ENCODE measurements at regions not wholly inside any gene's neighbourhood (a gene's known extent, or its start where the extent isn't known, plus 50 kb on each side); places are given as distances from the start of the nearest gene placed in this dataset.

GRCh38 chr12:24600551-24600950 lies 348.4 kb downstream of the BCAT1 start:
- DNase-seq: no peak

DNA sequence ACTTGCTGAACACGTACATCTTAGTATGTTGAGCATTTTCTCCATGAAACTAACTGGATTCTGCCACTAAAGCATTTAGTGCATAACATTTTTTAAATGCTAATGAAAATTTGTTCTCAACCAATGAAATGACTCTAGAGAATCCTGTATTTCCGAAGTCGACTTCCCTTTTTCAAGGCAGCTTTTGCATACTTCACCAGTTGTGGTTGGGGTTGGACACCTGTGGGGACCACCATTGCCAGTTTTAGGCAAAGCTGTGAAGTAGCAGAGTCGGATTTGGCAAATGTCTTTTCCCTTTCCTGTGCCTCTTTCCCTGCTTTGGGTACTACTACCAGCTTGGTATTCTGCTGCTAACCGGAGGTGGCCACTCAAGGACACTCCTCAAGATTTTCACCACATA lies 349.2 kb downstream of the BCAT1 start:
- DNase-seq: no peak

- DNase-seq: no peak
Measured at GRCh38 chr12:24597580-24597979, 351.3 kb downstream of the BCAT1 start.

DNA sequence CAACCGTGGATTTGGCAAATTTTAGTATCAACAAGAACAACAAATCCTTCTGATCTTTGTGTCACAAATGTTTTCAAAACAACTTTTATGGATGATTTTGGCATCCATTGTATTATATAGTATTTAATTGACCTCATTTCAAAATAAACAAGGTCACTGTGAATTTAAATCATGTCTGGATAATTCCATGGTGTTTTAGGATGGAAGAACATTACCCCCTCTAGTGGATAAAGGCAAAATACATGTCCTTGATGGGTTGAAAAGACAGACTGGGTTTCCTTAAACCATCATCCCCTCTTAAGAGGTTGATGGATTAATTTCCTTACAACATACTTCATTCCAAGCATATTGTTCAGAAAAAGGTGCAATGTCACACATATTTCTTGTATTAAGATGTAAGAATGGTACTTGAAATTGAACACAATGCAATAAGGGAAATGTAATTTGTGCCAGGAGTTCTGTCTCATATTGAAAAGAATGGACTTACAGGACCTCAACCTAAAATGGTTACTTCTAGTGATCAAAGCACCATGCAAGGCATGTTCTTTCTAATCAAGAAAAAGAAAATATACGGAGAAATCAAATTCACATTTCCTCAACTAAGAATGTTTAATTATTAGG lies 352.0 kb downstream of the BCAT1 start:
- peak; percentile 10 for DNase-seq

DNA sequence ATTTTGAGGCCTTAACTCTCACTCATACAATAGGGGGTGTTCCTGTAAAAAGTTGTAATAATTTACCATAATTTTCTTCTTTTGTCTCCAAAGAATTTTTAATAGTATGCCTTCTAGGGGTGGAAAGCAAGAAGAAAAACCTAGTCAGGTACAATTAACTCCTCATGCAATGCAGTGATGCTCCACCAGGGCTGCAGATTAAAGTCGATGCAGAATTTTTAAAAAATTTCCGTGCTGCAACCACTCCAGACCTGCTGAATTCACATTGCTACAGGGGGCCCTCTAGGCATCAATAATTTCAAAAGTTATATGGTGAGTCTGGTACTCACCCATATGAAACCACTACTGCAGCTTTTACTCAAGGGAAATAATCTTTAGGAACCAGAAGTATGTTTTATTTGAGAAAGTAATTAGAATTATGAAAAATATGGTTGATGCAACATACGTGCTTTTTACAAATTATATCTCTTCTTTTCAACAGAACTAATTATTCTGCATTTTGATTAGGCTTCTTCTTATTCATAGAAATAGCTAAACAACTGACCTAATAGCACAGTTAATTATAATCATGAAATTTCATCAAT lies 353.2 kb downstream of the BCAT1 start:
- no peak for DNase-seq

DNA sequence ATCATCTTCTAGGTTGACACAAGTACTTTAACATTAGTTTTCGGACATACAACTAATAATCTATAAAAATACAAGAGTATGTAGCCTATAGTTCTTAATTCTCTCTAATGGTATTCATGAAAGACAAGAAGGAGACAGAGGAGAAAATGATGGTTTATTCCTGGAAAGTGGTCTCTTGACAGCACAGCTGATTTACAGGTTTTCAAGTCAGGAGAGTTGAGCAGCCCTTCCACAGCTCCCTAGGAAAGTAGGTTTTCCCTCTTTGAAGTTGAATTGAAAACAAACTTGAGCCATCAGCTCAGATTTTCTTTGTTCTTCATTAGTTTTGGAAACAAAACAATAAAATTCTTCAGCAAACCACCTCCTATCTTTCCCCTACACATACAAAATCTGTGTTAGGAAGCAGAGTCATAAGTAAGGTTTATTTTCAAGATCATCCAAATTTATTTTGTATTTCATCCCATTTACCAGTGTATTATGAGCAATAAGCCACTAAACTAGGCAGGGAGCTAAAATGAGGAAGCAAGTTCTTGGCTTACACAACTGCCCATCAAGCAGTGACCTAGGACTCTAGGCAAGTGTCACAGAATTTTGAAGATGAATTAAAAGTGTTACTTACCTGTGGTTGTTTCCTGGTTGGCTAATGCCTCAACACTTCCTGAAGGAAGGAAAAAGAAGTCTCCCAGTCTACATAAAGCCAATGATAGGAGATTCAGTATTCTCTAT lies 357.0 kb downstream of the BCAT1 start:
- DNase-seq: no peak

GRCh38 chr12:24591079-24591626 lies 357.7 kb downstream of the BCAT1 start:
- no peak for DNase-seq

- DNase-seq: no peak
Measured at GRCh38 chr12:24586293-24586692, 362.6 kb downstream of the BCAT1 start.

GRCh38 chr12:24584032-24584675 lies 364.7 kb downstream of the BCAT1 start:
- DNase-seq: no peak

GRCh38 chr12:24582954-24583601 lies 365.8 kb downstream of the BCAT1 start:
- DNase-seq: no peak

GRCh38 chr12:24574538-24574937 lies 374.4 kb downstream of the BCAT1 start:
- DNase-seq: no peak

- no peak for DNase-seq
Measured at GRCh38 chr12:24573621-24574020, 375.3 kb downstream of the BCAT1 start.

- DNase-seq: no peak
Measured at GRCh38 chr12:24565300-24565699, 383.6 kb downstream of the BCAT1 start.

GRCh38 chr12:24562771-24563431 lies 386.0 kb downstream of the BCAT1 start:
- no peak for DNase-seq

DNA sequence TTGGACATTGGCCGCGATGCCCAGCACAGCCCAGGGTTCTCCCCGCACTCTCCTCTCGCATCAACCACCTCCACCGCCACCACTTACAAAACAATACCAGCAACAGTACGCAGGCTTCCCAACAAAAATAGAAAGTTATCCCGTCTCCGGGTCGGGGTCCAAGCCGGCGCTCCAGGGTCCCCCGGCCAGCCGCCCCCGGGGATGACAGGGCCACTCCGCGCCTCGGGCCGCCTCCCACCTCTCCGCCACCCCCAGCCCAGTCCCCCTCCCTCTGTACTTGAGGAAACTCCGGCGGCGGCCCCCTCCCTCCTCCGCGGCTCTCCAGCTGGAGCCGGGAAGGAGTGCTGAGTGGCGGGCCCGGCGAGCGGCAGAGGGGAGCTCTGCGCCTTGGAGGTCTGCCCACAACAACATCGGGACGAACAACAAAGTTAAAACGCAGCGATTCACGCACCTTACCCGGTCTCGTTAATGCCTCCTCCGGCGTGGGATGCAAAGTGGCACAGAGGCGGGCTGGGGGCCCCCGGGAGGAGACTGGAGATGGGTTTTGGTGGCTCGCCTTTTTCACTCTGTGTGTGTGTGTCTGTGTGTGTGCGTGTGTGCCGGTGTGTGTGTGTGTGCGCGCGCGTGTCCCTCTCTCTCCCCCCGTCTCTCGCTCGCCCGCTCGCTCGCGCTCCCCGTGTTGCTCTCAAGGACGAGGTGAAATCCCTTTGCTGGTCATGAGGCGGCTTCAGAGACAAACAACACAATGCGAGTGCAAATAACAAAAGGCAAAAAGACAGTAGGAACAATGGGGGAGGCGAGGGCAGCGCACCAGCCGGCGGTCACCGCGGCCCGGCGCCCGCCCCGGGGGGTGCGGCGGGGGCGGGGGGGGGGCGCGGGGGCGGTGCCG lies 386.8 kb downstream of the BCAT1 start:
- no peak for DNase-seq

- no peak for DNase-seq
Measured at GRCh38 chr12:24561411-24561871, 387.5 kb downstream of the BCAT1 start.

- no peak for DNase-seq
Measured at GRCh38 chr12:24560831-24561271, 388.1 kb downstream of the BCAT1 start.

DNA sequence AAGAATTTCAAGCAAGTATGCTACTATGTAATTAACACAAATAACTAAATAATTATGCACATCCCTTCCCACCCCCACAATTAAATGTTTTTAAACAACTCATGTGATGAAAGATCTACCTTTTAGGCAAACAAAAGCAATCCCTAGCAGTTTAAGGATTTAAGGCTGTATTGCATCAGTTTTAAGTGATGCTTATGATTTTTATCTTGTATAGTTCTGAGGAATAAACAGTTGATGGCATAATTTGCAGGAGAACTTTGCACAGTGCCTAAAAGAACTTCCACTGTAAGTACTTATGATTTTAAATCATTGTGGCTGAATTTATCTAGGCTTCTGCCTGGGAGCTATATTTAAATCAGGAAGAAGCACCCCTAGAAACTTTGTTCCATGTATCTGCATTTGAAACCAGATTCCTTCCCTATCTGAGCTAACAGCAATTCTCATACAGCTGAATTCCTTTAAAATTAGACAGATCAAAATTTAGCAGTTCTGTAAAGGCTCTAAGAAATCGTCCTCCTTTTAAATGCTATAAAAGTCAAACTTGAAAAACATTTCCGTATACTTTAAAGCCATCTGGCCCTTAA lies 388.6 kb downstream of the BCAT1 start:
- no peak for DNase-seq

DNA sequence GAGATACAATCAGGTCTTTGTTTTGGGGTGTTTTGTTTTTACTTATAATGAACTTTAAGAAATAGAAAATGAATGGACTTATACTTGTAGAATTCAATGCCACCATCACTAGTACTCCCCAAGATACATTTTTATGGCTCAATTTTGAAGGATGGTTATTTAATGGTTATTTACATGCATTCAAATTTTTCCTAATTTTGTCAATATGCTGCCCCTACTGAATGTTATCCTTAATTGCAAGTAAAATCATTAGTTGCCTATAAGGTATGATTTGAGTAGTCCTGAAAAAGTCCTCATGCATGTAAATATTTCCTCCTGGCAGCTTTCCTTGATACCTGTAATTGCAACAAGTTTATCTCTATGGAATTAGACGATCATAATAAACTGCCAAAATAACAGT lies 391.2 kb downstream of the BCAT1 start:
- no peak for DNase-seq

DNA sequence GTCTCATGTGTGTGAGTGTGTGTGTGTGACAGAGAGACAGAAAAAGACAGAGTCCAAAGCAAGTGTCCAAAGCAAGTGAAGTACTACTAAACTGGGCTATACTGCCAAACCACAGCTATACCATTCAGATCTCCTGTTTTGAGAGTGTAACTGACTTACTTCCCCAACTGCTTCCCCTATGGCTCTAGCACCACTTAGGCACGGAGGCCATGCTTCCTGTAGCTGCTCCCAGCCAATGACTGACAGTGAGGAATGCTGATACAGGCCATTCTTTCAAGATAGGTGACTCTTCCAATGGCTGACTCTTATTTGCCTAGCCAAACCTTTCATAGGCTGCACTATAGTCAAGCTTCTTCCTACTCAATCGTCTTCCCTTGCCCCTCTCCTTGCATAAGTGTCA lies 393.2 kb downstream of the BCAT1 start:
- DNase-seq: no peak

Measured in NCI-H2107 (cell line).